ENCODE measurements at regions not wholly inside any gene's neighbourhood (a gene's known extent, or its start where the extent isn't known, plus 50 kb on each side); places are given as distances from the start of the nearest gene placed in this dataset.
"Not testable (repeated sequence)": the region's sequence is repeated elsewhere in the genome, so short reads cannot be mapped to it uniquely, and the experiment has no call there.

DNA sequence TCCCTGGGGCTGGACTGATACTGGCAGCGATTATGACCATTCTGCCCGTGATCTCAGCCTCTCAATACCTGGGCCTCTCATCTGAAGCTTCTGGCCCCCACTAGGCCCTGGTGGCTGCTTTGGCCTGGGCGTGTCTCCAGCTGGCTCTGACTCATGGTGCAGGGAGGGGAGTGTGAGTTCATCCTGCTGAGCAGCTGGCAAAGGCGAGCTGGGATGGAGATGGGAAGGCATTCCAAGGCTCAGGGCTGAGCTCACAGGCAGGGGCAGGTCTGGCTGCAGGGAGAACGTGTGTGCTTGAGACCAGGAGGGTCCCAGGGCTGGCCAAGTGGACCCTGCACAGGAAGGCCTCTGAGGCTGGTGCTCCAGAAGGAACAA lies 221.8 kb downstream of the TMEM121 start:
- intact Hi-C loops (cut with DNase I, micrococcal nuclease), result no loop called here
- no peak overlapping the region for H3K27ac ChIP-seq (ENCODE audit: low read depth in 1 of 2, low read length in 2 of 2)
- H3K4me3 ChIP-seq (ENCODE audit: low read length), result no peak overlapping the region
- ChIA-PET CTCF (no interaction called here), POLR2A (no interaction called here)
- no peaks in the 10 kb centered on the region for H3K9me3 ChIP-seq (ENCODE audit: control insufficient read depth in 1 of 2, insufficient read depth in 1 of 2, low read length in 2 of 2)
- no peaks in the 10 kb centered on the region for H3K36me3 Mint-ChIP-seq (ENCODE audit: low read depth)
- H3K4me3 Mint-ChIP-seq, result no peak overlapping the region
- no peaks in the 10 kb centered on the region for H3K4me1 Mint-ChIP-seq (ENCODE audit: low read depth)
- no peaks in the 10 kb centered on the region for H3K27me3 ChIP-seq (ENCODE audit: control insufficient read depth in 1 of 2, insufficient read depth in 2 of 2, low read length in 2 of 2)
- no peak for DNase-seq
- no peak for ATAC-seq (ENCODE audit: poor library complexity)
- no peaks in the 10 kb centered on the region for H3K4me1 ChIP-seq (ENCODE audit: insufficient read depth, low read length)
- no peaks in the 10 kb centered on the region for H3K36me3 ChIP-seq (ENCODE audit: insufficient read depth, low read length)
- no peaks in the 10 kb centered on the region for H3K27me3 Mint-ChIP-seq
- TF ChIP-seq, protein P1, sequence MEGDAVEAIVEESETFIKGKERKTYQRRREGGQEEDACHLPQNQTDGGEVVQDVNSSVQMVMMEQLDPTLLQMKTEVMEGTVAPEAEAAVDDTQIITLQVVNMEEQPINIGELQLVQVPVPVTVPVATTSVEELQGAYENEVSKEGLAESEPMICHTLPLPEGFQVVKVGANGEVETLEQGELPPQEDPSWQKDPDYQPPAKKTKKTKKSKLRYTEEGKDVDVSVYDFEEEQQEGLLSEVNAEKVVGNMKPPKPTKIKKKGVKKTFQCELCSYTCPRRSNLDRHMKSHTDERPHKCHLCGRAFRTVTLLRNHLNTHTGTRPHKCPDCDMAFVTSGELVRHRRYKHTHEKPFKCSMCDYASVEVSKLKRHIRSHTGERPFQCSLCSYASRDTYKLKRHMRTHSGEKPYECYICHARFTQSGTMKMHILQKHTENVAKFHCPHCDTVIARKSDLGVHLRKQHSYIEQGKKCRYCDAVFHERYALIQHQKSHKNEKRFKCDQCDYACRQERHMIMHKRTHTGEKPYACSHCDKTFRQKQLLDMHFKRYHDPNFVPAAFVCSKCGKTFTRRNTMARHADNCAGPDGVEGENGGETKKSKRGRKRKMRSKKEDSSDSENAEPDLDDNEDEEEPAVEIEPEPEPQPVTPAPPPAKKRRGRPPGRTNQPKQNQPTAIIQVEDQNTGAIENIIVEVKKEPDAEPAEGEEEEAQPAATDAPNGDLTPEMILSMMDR (IDR thresholded peaks at IDR 0.05), result no peak
- no peaks in the 10 kb centered on the region for H3K9me3 Mint-ChIP-seq
- no peak overlapping the region for H3K27ac Mint-ChIP-seq

DNA sequence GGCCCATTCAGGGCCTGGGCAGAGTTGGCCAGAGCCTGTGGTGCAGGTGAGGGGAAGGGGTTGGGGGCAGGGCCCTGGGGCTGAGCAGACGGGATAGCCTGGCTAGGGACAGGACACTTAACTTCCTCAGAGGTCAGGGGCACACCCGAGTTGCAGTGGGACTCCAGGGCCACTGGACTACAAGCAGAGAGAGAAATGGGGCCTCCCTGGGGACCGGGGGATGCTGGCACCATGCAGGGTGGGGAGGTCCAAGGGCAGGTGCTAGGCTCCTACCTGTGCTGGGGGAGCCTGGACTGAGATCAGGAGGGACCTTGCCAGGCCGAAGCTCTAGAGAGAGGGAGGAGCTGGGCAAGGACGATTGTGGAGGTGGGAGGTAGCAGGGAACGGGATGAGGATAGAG lies 222.3 kb downstream of the TMEM121 start:
- H3K27me3 Mint-ChIP-seq; H3K27ac Mint-ChIP-seq; H3K4me1 ChIP-seq (ENCODE audit: insufficient read depth, low read length); H3K27me3 ChIP-seq (ENCODE audit: control insufficient read depth in 1 of 2, insufficient read depth in 2 of 2, low read length in 2 of 2); H3K9me3 ChIP-seq (ENCODE audit: control insufficient read depth in 1 of 2, insufficient read depth in 1 of 2, low read length in 2 of 2); H3K36me3 Mint-ChIP-seq (ENCODE audit: low read depth); H3K4me3 ChIP-seq (ENCODE audit: low read length); CTCF ChIA-PET; intact Hi-C loops (cut with DNase I, micrococcal nuclease); DNase-seq; H3K4me3 Mint-ChIP-seq; POLR2A ChIA-PET; H3K9me3 Mint-ChIP-seq; H3K27ac ChIP-seq (ENCODE audit: low read depth in 1 of 2, low read length in 2 of 2); ATAC-seq (ENCODE audit: poor library complexity); H3K4me1 Mint-ChIP-seq (ENCODE audit: low read depth); H3K36me3 ChIP-seq (ENCODE audit: insufficient read depth, low read length): not testable (repeated sequence)

DNA sequence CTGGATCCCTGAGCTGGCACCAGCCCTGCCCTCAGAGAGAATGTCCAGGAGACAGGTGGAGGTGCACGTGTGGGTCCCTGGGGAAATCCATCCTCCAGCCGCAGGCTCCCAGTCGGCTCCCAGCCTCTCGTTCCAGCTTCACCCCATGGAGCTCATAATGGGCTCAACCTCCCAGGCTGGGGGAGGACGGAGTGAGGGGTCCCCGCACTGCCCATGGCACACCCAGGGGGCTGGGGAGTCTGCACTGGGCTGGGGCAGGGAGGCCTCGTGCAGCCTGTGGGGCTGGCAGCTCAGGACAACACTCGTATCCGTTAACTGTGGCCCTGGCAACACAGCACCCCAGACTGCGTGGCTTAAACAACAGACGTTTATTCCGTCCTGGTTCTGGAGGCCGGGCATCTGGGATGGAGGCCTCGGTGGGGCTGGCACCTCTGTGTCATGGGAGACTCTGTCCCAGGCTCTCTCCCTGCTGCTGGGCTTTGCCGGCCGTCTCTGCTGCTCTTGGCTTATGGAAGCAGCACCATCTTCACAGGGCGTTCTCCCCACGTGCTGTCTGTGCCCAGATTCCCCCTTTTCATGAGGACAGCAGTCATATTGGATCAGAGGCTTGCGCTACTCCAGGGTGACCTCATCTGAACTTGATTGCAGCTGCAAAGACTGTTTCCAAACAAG lies 223.6 kb downstream of the TMEM121 start:
- H3K4me1 ChIP-seq (ENCODE audit: insufficient read depth, low read length); H3K4me3 ChIP-seq (ENCODE audit: low read length); H3K27ac ChIP-seq (ENCODE audit: low read depth in 1 of 2, low read length in 2 of 2); H3K36me3 Mint-ChIP-seq (ENCODE audit: low read depth); intact Hi-C loops (cut with DNase I, micrococcal nuclease); DNase-seq; H3K27me3 ChIP-seq (ENCODE audit: control insufficient read depth in 1 of 2, insufficient read depth in 2 of 2, low read length in 2 of 2); H3K4me3 Mint-ChIP-seq; H3K36me3 ChIP-seq (ENCODE audit: insufficient read depth, low read length); H3K9me3 ChIP-seq (ENCODE audit: control insufficient read depth in 1 of 2, insufficient read depth in 1 of 2, low read length in 2 of 2); H3K4me1 Mint-ChIP-seq (ENCODE audit: low read depth); H3K27me3 Mint-ChIP-seq; H3K9me3 Mint-ChIP-seq; H3K27ac Mint-ChIP-seq; ATAC-seq (ENCODE audit: poor library complexity); POLR2A ChIA-PET; CTCF ChIA-PET: not testable (repeated sequence)

DNA sequence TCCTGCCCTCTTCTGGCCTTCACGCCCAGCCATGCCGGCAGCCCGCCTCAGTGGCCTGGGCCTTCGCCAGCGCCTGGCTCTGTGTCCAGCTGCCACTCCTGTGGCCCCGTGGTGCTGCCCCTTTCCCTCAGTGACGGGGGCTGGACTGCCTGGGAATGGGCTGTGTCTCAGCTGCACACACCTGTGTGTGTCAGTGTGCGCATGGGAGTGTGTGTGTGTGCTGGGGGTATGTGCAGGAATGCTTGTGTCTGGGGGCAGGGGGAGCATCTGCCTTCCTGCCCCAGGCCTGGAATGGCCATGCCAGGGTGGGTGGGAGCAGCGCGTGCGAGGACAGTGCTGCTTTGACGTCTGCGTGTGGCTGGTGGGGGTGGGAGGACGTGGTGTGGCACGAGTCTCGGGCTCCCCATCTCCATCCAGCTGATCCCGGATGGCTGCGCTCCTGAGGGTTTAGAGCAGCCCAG lies 224.9 kb downstream of the TMEM121 start:
- H3K4me3 Mint-ChIP-seq; H3K27me3 ChIP-seq (ENCODE audit: control insufficient read depth in 1 of 2, insufficient read depth in 2 of 2, low read length in 2 of 2); H3K27me3 Mint-ChIP-seq; H3K36me3 ChIP-seq (ENCODE audit: insufficient read depth, low read length); H3K9me3 ChIP-seq (ENCODE audit: control insufficient read depth in 1 of 2, insufficient read depth in 1 of 2, low read length in 2 of 2); H3K4me1 ChIP-seq (ENCODE audit: insufficient read depth, low read length); H3K27ac Mint-ChIP-seq; H3K4me3 ChIP-seq (ENCODE audit: low read length); POLR2A ChIA-PET; H3K27ac ChIP-seq (ENCODE audit: low read depth in 1 of 2, low read length in 2 of 2); H3K4me1 Mint-ChIP-seq (ENCODE audit: low read depth); ATAC-seq (ENCODE audit: poor library complexity); CTCF ChIA-PET; DNase-seq; H3K9me3 Mint-ChIP-seq; H3K36me3 Mint-ChIP-seq (ENCODE audit: low read depth); intact Hi-C loops (cut with DNase I, micrococcal nuclease): not testable (repeated sequence)

DNA sequence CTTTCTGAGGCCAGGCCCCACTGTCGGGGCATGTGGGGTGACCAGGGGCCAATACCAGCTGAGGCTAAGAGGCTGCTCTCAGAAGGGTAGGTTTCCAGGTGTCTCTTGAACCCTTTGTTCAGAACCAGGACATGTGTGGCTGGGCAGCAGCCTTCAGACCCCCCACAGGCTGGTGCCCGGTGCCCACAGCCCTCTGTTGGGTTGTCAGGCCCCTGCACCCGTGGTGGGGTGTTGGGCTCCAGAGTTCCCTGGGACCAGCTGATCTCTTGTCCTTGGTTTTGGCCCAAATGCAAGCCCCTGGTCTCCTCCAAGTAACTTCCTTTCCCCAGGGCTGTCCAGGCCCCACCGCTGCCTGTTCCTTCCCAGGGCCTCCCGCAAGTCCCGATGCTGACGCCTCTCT lies 226.0 kb downstream of the TMEM121 start:
- ATAC-seq (ENCODE audit: poor library complexity); intact Hi-C loops (cut with DNase I, micrococcal nuclease): not testable (repeated sequence)

More for the DNA sequence above, 226.0 kb downstream of the TMEM121 start:
- H3K27ac Mint-ChIP-seq; H3K27me3 Mint-ChIP-seq; POLR2A ChIA-PET; H3K4me1 Mint-ChIP-seq (ENCODE audit: low read depth); H3K4me1 ChIP-seq (ENCODE audit: insufficient read depth, low read length); CTCF ChIA-PET; H3K36me3 Mint-ChIP-seq (ENCODE audit: low read depth); H3K4me3 ChIP-seq (ENCODE audit: low read length); H3K27ac ChIP-seq (ENCODE audit: low read depth in 1 of 2, low read length in 2 of 2); H3K27me3 ChIP-seq (ENCODE audit: control insufficient read depth in 1 of 2, insufficient read depth in 2 of 2, low read length in 2 of 2); DNase-seq; H3K9me3 Mint-ChIP-seq; H3K36me3 ChIP-seq (ENCODE audit: insufficient read depth, low read length); H3K4me3 Mint-ChIP-seq; H3K9me3 ChIP-seq (ENCODE audit: control insufficient read depth in 1 of 2, insufficient read depth in 1 of 2, low read length in 2 of 2): not testable (repeated sequence)

All from CD4-positive, alpha-beta T cell (primary cell).